ENCODE measurements at regions not wholly inside any gene's neighbourhood (a gene's known extent, or its start where the extent isn't known, plus 50 kb on each side); places are given as distances from the start of the nearest gene placed in this dataset.

GRCh38 chr2:100721693-100722092 is 98.2 kb upstream of the NPAS2 start:
- CTCF ChIA-PET, result interaction anchor here (0.8 to 1.5 kb wide), 2 partner anchors 263 to 264 kb away, joined by 3 to 4 read pairs; no protein-coding TSS in a partner anchor

More at GRCh38 chr2:100721693-100722092, 98.2 kb upstream of the NPAS2 start:
- TF ChIP-seq KLF10 (tag by site-specific recombination; IDR thresholded peaks at IDR 0.05) (no peak), ZNF654 (tag by site-specific recombination; IDR thresholded peaks at IDR 0.05; ENCODE audit: low read depth) (no peak), ZNF174 (tag by site-specific recombination; IDR thresholded peaks at IDR 0.05) (no peak), PRDM10 (tag by site-specific recombination; IDR thresholded peaks at IDR 0.05) (no peak), ZNF350 (tag by site-specific recombination; IDR thresholded peaks at IDR 0.05) (no peak), ZNF16 (tag by site-specific recombination; IDR thresholded peaks at IDR 0.05; ENCODE audit: low read depth) (no peak), AEBP2 (tag by site-specific recombination; IDR thresholded peaks at IDR 0.05; ENCODE audit: borderline replicate concordance) (no peak), ZNF76 (tag by site-specific recombination; IDR thresholded peaks at IDR 0.05; ENCODE audit: borderline replicate concordance, low read depth) (no peak), ZNF148 (tag by site-specific recombination; IDR thresholded peaks at IDR 0.05; ENCODE audit: borderline replicate concordance) (no peak), ZNF555 (tag by site-specific recombination; conservative IDR thresholded peaks at IDR 0.05) (no peak), PRDM4 (tag by site-specific recombination; IDR thresholded peaks at IDR 0.05) (no peak), ZNF2 (tag by site-specific recombination; IDR thresholded peaks at IDR 0.05) (no peak), ZNF324 (tag by site-specific recombination; IDR thresholded peaks at IDR 0.05) (no peak), ZNF518A (tag by site-specific recombination; conservative IDR thresholded peaks at IDR 0.05; ENCODE audit: low read depth) (no peak), ZBTB20 (tag by site-specific recombination; IDR thresholded peaks at IDR 0.05) (no peak), ZNF837 (tag by site-specific recombination; IDR thresholded peaks at IDR 0.05) (no peak), EGR2 (tag by site-specific recombination; IDR thresholded peaks at IDR 0.05; ENCODE audit: low read depth) (no peak), ZNF132 (tag by site-specific recombination; IDR thresholded peaks at IDR 0.05; ENCODE audit: borderline replicate concordance) (no peak)
- Histone ChIP-seq H3K4me3 (ENCODE audit: low read depth, low read length) (no peak overlapping the region), H3K27ac (ENCODE audit: extremely low read depth, low read depth, low read length) (no peak overlapping the region), H3K36me3 (ENCODE audit: control insufficient read depth in 2 of 2, insufficient read depth in 1 of 2, low read length in 2 of 2) (no peaks in the 10 kb centered on the region), H3K9me3 (ENCODE audit: control insufficient read depth, insufficient read depth, low read depth, low read length) (no peaks in the 10 kb centered on the region), H3K4me1 (ENCODE audit: control insufficient read depth, insufficient read depth, low read length) (no peaks in the 10 kb centered on the region)
- POLR2A ChIA-PET, result no interaction called here

Data from HEK293 (cell line).